IMR-90 (cell line): ENCODE measurements at regions not wholly inside any gene's neighbourhood (a gene's known extent, or its start where the extent isn't known, plus 50 kb on each side); places are given as distances from the start of the nearest gene placed in this dataset.

Experiments used
- ATAC-seq: fragments of 200-7000 bp; cut with Tn5 transposase; 2 replicates; pipeline ENCODE4 v1.9.1; 2020; ENCODE audit warnings: low read depth, mild to moderate bottlenecking, moderate library complexity
- BruUV-seq: library from RNA; stranded (reverse); fragments of 400-500 nt; replicated peaks from 2 replicates; lab custom pipeline; 2021; lab: Mats Ljungman, UMichigan
- CTCF ChIA-PET: fragments of 300-600 bp; formaldehyde crosslinking; extraction: SDS; loops from one replicate; lab custom pipeline; 2021; ENCODE audit warnings: antibody characterized with exemption; lab: Yijun Ruan, JAX
- POLR2A ChIA-PET: fragments of 300-600 bp; sonication (Branson Sonifier 250); formaldehyde crosslinking; loops from one replicate; lab custom pipeline; 2022; ENCODE audit warnings: antibody characterized with exemption; ENCODE audit not compliant: unreplicated experiment; lab: Charles Lee
- DNase-seq: peaks from one replicate; pipeline ENCODE4 v3.0.0; 2013
- H2AFZ ChIP-seq: replicated peaks from 2 replicates; pipeline ENCODE3; 2013; ENCODE audit warnings: low read length, mild to moderate bottlenecking; ENCODE audit not compliant: poor library complexity
- H2AK5ac ChIP-seq: 2 replicates; pipeline ENCODE4 v1.6.1; 2013; ENCODE audit warnings: low read depth, low read length, inconsistent platforms
- H2AK9ac ChIP-seq: replicated peaks from 2 replicates; pipeline ENCODE3; 2013; ENCODE audit warnings: mild to moderate bottlenecking, low read depth, low read length, moderate library complexity; ENCODE audit not compliant: poor library complexity
- H2BK120ac ChIP-seq: 2 replicates; pipeline ENCODE4 v1.6.1; 2013; ENCODE audit warnings: low read depth, low read length, inconsistent platforms
- H2BK15ac ChIP-seq: 3 replicates; pipeline ENCODE4 v1.6.1; 2013; ENCODE audit warnings: low read depth, low read length, inconsistent platforms
- H2BK20ac ChIP-seq: 2 replicates; pipeline ENCODE4 v1.6.1; 2013; ENCODE audit warnings: low read depth, mild to moderate bottlenecking, inconsistent platforms, low read length, moderate library complexity
- H2BK5ac ChIP-seq: 2 replicates; pipeline ENCODE4 v1.6.1; 2013; ENCODE audit warnings: mild to moderate bottlenecking, low read depth, low read length, inconsistent platforms; ENCODE audit not compliant: poor library complexity, severe bottlenecking
- H3K14ac ChIP-seq: replicated peaks from 2 replicates; pipeline ENCODE4 v1.6.1; 2013; ENCODE audit warnings: low read depth, low read length, inconsistent platforms
- H3K18ac ChIP-seq: 2 replicates; pipeline ENCODE4 v1.6.1; 2013; ENCODE audit warnings: low read depth, low read length, control low read depth
- H3K23ac ChIP-seq: 2 replicates; pipeline ENCODE4 v1.6.1; 2013; ENCODE audit warnings: low read depth, low read length, inconsistent platforms
- H3K27ac ChIP-seq: 2 replicates; pipeline ENCODE4 v1.5.1; 2013; ENCODE audit warnings: mild to moderate bottlenecking, control low read depth, low read length; ENCODE audit not compliant: insufficient read depth
- H3K27me3 ChIP-seq: 2 replicates; pipeline ENCODE4 v1.6.1; 2013; ENCODE audit warnings: low read length; ENCODE audit not compliant: control insufficient read depth, insufficient read depth
- H3K36me3 ChIP-seq: 2 replicates; pipeline ENCODE4 v1.6.1; 2013; ENCODE audit warnings: low read length, mixed read lengths; ENCODE audit not compliant: control insufficient read depth, insufficient read depth
- H3K4ac ChIP-seq: 2 replicates; pipeline ENCODE4 v1.6.1; 2013; ENCODE audit warnings: low read depth, low read length, inconsistent platforms
- H3K4me1 ChIP-seq: 2 replicates; pipeline ENCODE4 v1.6.1; 2013; ENCODE audit warnings: low read length, mixed read lengths; ENCODE audit not compliant: control insufficient read depth, insufficient read depth
- H3K4me2 ChIP-seq: 2 replicates; pipeline ENCODE4 v1.6.1; 2013; ENCODE audit warnings: low read depth, mild to moderate bottlenecking, control low read depth, low read length, moderate library complexity
- H3K4me3 ChIP-seq: 2 replicates; pipeline ENCODE4 v1.5.1; 2013; ENCODE audit warnings: low read depth, mild to moderate bottlenecking, control low read depth, low read length, moderate library complexity; ENCODE audit not compliant: insufficient read depth
- H3K56ac ChIP-seq: 2 replicates; pipeline ENCODE4 v1.6.1; 2013; ENCODE audit warnings: low read length, inconsistent platforms; ENCODE audit not compliant: insufficient read depth; ENCODE audit errors: extremely low read depth
- H3K79me1 ChIP-seq, 2 experiments: 2 replicates each; pipeline ENCODE4 v1.6.1; 2013; ENCODE audit warnings: low read length in 2 of 2, inconsistent platforms in 1 of 2, low read depth in 1 of 2
- H3K9ac ChIP-seq: 2 replicates; pipeline ENCODE4 v1.6.1; 2013; ENCODE audit warnings: low read depth, low read length, control low read depth
- H3K9me1 ChIP-seq: 2 replicates; pipeline ENCODE4 v1.6.1; 2013; ENCODE audit warnings: low read length, inconsistent platforms; ENCODE audit not compliant: insufficient read depth
- H3K9me3 ChIP-seq: 2 replicates; pipeline ENCODE4 v1.6.1; 2013; ENCODE audit warnings: low read length; ENCODE audit not compliant: control insufficient read depth, insufficient read depth
- H4K20me1 ChIP-seq: 2 replicates; pipeline ENCODE4 v1.6.1; 2013; ENCODE audit warnings: low read length, inconsistent platforms; ENCODE audit not compliant: insufficient read depth
- H4K5ac ChIP-seq: 2 replicates; pipeline ENCODE4 v1.6.1; 2013; ENCODE audit warnings: mild to moderate bottlenecking, low read depth, low read length, control low read depth
- H4K8ac ChIP-seq, 2 experiments: 2 replicates each; pipeline ENCODE4 v1.6.1; 2013; ENCODE audit warnings: low read depth in 2 of 2, low read length in 2 of 2, control low read depth in 1 of 2, inconsistent platforms in 1 of 2
- H4K91ac ChIP-seq: 2 replicates; pipeline ENCODE4 v1.6.1; 2013; ENCODE audit warnings: low read depth, low read length, inconsistent platforms; ENCODE audit not compliant: insufficient read depth
- CTCF ChIP-seq: conservative IDR thresholded peaks from 2 replicates; pipeline ENCODE4 v1.5.1; 2012; ENCODE audit warnings: mild to moderate bottlenecking, low read depth, low read length, improper control_type of control experiment
- WGBS, 2 experiments: methylation state at CpG; one replicate each; pipeline versions ENCODE4 v1.1.5 to v1.1.7; 2013; ENCODE audit warnings: missing lambda C conversion rate in 2 of 2; ENCODE audit not compliant: insufficient read length in 1 of 2; ENCODE audit errors: extremely low coverage in 2 of 2; 5-methylcytosine and 5-hydroxymethylcytosine counted together
- dilution Hi-C: fragments of 300-500 bp; cut with HindIII; formaldehyde crosslinking; loops from one replicate; pipeline ENCODE4 v1.14.3; 2018; ENCODE audit warnings: low sequenced_read_pairs; ENCODE audit not compliant: unreplicated experiment
- in situ Hi-C: fragments of 300-500 bp; cut with MboI; formaldehyde crosslinking; loops from 3 replicates; pipeline ENCODE4 v1.14.3; 2019; ENCODE audit warnings: low sequenced_read_pairs, inconsistent platforms, mixed read lengths
- intact Hi-C: fragments of 100-400 bp; cut with micrococcal nuclease; formaldehyde crosslinking; loops from 2 replicates; pipeline ENCODE4 v1.10.0; 2022

- H2BK20ac ChIP-seq = no peak overlapping the region
- H3K9me1 ChIP-seq = no peaks in the 10 kb centered on the region
- H3K14ac ChIP-seq = no peak overlapping the region
- H3K9me3 ChIP-seq = no peaks in the 10 kb centered on the region
- no peak overlapping the region for H3K9ac ChIP-seq
- H3K56ac ChIP-seq = no peak overlapping the region
- no peak overlapping the region for H2AFZ ChIP-seq
- H2BK15ac ChIP-seq = no peak overlapping the region
- H4K91ac ChIP-seq = no peak overlapping the region
- ATAC-seq = no peak
- ChIA-PET POLR2A (no interaction called here), CTCF (interaction anchor here (1.1 kb wide), 1 partner anchor 20 kb away, joined by 4 read pairs; no protein-coding TSS in a partner anchor)
- H4K8ac ChIP-seq = no peak overlapping the region
- no peaks in the 10 kb centered on the region for H3K79me1 ChIP-seq
- no peak overlapping the region for H3K27ac ChIP-seq
- H3K4me1 ChIP-seq = no peaks in the 10 kb centered on the region
- no peak overlapping the region for H3K4ac ChIP-seq
- TF ChIP-seq CTCF = no peak
- intact Hi-C loops = no loop called here
- dilution Hi-C loops = no loop called here
- no peak overlapping the region for H3K4me2 ChIP-seq
- no peaks in the 10 kb centered on the region for H3K36me3 ChIP-seq
- in situ Hi-C loops = no loop called here
- peaks cover 35% of the 10 kb centered on the region for H3K27me3 ChIP-seq
- H3K4me3 ChIP-seq = no peak overlapping the region
- H2AK5ac ChIP-seq = no peak overlapping the region
- no peak overlapping the region for H2BK120ac ChIP-seq
- no CpG with 5 or more reads among the region's 3 CpGs for WGBS, 2 experiments
- no TSS peak for BruUV-seq
- no peak for DNase-seq
- H4K20me1 ChIP-seq = no peaks in the 10 kb centered on the region
- H4K5ac ChIP-seq = no peak overlapping the region
- no peak overlapping the region for H2BK5ac ChIP-seq
- no peak overlapping the region for H3K18ac ChIP-seq
- no peak overlapping the region for H3K23ac ChIP-seq
- H2AK9ac ChIP-seq = no peak overlapping the region
Observed at GRCh38 chr7:39832519-39833085, 117.5 kb upstream of the CDK13 start.
